ENCODE measurements at regions not wholly inside any gene's neighbourhood (a gene's known extent, or its start where the extent isn't known, plus 50 kb on each side); places are given as distances from the start of the nearest gene placed in this dataset.

- H3K4me1 ChIP-seq (replicated peaks in 1 of 2; ENCODE audit: control insufficient read depth in 2 of 2, insufficient read depth in 2 of 2, low read length in 2 of 2): no peaks in the 10 kb centered on the region
- no peak for TF ChIP-seq PBX2 (CRISPR knock-in tag; IDR thresholded peaks at IDR 0.05; ENCODE audit: low read depth)
- no peak for TF ChIP-seq PBX2 (tag; conservative IDR thresholded peaks at IDR 0.05; ENCODE audit: low read depth)
- no peak for TF ChIP-seq BCOR (IDR thresholded peaks at IDR 0.05)
- no peak for TF ChIP-seq MBD1 (CRISPR knock-in tag; IDR thresholded peaks at IDR 0.05)
- TF ChIP-seq ZNF583 (CRISPR knock-in tag; IDR thresholded peaks at IDR 0.05): no peak
- TF ChIP-seq, protein P1, sequence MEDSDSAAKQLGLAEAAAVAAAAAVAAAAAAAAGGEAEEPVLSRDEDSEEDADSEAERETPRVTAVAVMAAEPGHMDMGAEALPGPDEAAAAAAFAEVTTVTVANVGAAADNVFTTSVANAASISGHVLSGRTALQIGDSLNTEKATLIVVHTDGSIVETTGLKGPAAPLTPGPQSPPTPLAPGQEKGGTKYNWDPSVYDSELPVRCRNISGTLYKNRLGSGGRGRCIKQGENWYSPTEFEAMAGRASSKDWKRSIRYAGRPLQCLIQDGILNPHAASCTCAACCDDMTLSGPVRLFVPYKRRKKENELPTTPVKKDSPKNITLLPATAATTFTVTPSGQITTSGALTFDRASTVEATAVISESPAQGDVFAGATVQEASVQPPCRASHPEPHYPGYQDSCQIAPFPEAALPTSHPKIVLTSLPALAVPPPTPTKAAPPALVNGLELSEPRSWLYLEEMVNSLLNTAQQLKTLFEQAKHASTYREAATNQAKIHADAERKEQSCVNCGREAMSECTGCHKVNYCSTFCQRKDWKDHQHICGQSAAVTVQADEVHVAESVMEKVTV (CRISPR knock-in tag; IDR thresholded peaks at IDR 0.05): no peak
- TF ChIP-seq, protein P2, sequence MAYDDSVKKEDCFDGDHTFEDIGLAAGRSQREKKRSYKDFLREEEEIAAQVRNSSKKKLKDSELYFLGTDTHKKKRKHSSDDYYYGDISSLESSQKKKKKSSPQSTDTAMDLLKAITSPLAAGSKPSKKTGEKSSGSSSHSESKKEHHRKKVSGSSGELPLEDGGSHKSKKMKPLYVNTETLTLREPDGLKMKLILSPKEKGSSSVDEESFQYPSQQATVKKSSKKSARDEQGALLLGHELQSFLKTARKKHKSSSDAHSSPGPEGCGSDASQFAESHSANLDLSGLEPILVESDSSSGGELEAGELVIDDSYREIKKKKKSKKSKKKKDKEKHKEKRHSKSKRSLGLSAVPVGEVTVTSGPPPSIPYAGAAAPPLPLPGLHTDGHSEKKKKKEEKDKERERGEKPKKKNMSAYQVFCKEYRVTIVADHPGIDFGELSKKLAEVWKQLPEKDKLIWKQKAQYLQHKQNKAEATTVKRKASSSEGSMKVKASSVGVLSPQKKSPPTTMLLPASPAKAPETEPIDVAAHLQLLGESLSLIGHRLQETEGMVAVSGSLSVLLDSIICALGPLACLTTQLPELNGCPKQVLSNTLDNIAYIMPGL (CRISPR knock-in tag; IDR thresholded peaks at IDR 0.05): no peak
- TF ChIP-seq, protein P3, sequence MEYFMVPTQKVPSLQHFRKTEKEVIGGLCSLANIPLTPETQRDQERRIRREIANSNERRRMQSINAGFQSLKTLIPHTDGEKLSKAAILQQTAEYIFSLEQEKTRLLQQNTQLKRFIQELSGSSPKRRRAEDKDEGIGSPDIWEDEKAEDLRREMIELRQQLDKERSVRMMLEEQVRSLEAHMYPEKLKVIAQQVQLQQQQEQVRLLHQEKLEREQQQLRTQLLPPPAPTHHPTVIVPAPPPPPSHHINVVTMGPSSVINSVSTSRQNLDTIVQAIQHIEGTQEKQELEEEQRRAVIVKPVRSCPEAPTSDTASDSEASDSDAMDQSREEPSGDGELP (CRISPR knock-in tag; IDR thresholded peaks at IDR 0.05; ENCODE audit: borderline replicate concordance): no peak
- no peak for TF ChIP-seq EWSR1 (IDR thresholded peaks at IDR 0.05; ENCODE audit: borderline replicate concordance, low read depth, partially characterized antibody)
- no peak for TF ChIP-seq STAT5A (IDR thresholded peaks at IDR 0.05; ENCODE audit: borderline replicate concordance, low read length)
- no peak for TF ChIP-seq ZNF133 (CRISPR knock-in tag; IDR thresholded peaks at IDR 0.05)
- no peak for TF ChIP-seq MBD2 (IDR thresholded peaks at IDR 0.05; ENCODE audit: borderline replicate concordance, low read depth)
- TF ChIP-seq SNRNP70 (optimal IDR thresholded peaks at IDR 0.05; ENCODE audit: low read depth, low read length): no peak
- TF ChIP-seq ZNF263 (CRISPR knock-in tag; IDR thresholded peaks at IDR 0.05; ENCODE audit: borderline replicate concordance): no peak
Measured at GRCh38 chr3:55362210-55362960, 124.7 kb downstream of the WNT5A start.

More at GRCh38 chr3:55362210-55362960, 124.7 kb downstream of the WNT5A start:
- Histone ChIP-seq H3K27me3 (ENCODE audit: control insufficient read depth in 2 of 2, insufficient read depth in 2 of 2, low read length in 2 of 2) (no peaks in the 10 kb centered on the region), H3K9me3 (replicated peaks; ENCODE audit: control insufficient read depth, insufficient read depth, low read depth, low read length) (no peaks in the 10 kb centered on the region), H4K20me1 (replicated peaks; ENCODE audit: control insufficient read depth, insufficient read depth, low read length) (no peaks in the 10 kb centered on the region), H3K4me3 (no peak overlapping the region), H3K36me3 (ENCODE audit: control insufficient read depth, insufficient read depth, low read length) (no peaks in the 10 kb centered on the region), H3K9me1 (ENCODE audit: control insufficient read depth, insufficient read depth, low read length) (no peaks in the 10 kb centered on the region), H3K9ac (ENCODE audit: insufficient read depth in 1 of 2, low read depth in 2 of 2, low read length in 2 of 2) (no peak overlapping the region), H3K27ac (ENCODE audit: extremely low read depth, low read depth, low read length) (no peak overlapping the region), H2AFZ (ENCODE audit: low read depth, low read length) (no peak overlapping the region), H3K79me2 (ENCODE audit: control insufficient read depth, insufficient read depth, low read length) (no peaks in the 10 kb centered on the region), H3K4me2 (ENCODE audit: insufficient read depth, low read length) (no peak overlapping the region)
- ChIA-PET POLR2A (no interaction called here), CTCF (ENCODE audit: low intra/inter-chr PET ratio) (no interaction called here)
- FAIRE-seq (no peak), DNase-seq (ENCODE audit: extremely low read depth in 1 of 4, low spot score in 3 of 4) (no peak), ATAC-seq (no peak)
- no TSS peak for BruUV-seq (replicated peaks)
- intact Hi-C loops (cut with micrococcal nuclease) (no loop called here), in situ Hi-C loops (cut with MboI) (no loop called here)
- WGBS (ENCODE audit: insufficient coverage, low coverage, missing lambda C conversion rate): 0% methylated on average over 3 of the region's 3 CpGs
